ENCODE measurements at regions not wholly inside any gene's neighbourhood (a gene's known extent, or its start where the extent isn't known, plus 50 kb on each side); places are given as distances from the start of the nearest gene placed in this dataset.

- DNase-seq = no peak
These were observed 55.4 kb downstream of the XCL1 start for GRCh38 chr1:168631671-168632400.

- no peak for DNase-seq
These were observed 58.6 kb downstream of the XCL1 start for GRCh38 chr1:168634951-168635532.

- no peak for DNase-seq
These were observed 59.8 kb downstream of the XCL1 start for GRCh38 chr1:168636200-168636599.

GRCh38 chr1:168636642-168637111 lies 60.3 kb downstream of the XCL1 start:
- peak; percentile 33 for DNase-seq

- DNase-seq = peak; percentile 8
These were observed 61.1 kb downstream of the XCL1 start for GRCh38 chr1:168637350-168637991.

GRCh38 chr1:168638884-168639283 lies 62.5 kb downstream of the XCL1 start:
- no peak for DNase-seq

- DNase-seq = no peak
These were observed 63.8 kb downstream of the XCL1 start for GRCh38 chr1:168640182-168640581.

GRCh38 chr1:168640836-168641235 lies 64.4 kb downstream of the XCL1 start:
- no peak for DNase-seq

- no peak for DNase-seq
These were observed 66.7 kb downstream of the XCL1 start for GRCh38 chr1:168643152-168643551.

Data from eye (tissue), 1 donor.